Stimulated activated CD4-positive, alpha-beta T cell treated with anti-CD3 and anti-CD28 coated beads, Interleukin-2, amount 100 ng/mL, for 4 hours (primary cell): ENCODE measurements at regions not wholly inside any gene's neighbourhood (a gene's known extent, or its start where the extent isn't known, plus 50 kb on each side); places are given as distances from the start of the nearest gene placed in this dataset.

Experiments used
- DNase-seq: peaks from one replicate; pipeline ENCODE4 v3.0.0-alpha.2; 2020; ENCODE audit warnings: low read depth

GRCh38 chr10:130370721-130371120 is 234.5 kb downstream of the GLRX3 start:
- DNase-seq, result no peak

- DNase-seq, result no peak
These were observed 235.0 kb downstream of the GLRX3 start for GRCh38 chr10:130371156-130371555.

- no peak for DNase-seq
These were observed 235.5 kb downstream of the GLRX3 start for GRCh38 chr10:130371666-130372065.

GRCh38 chr10:130372222-130372621 is 236.0 kb downstream of the GLRX3 start:
- no peak for DNase-seq

GRCh38 chr10:130372866-130373265 is 236.7 kb downstream of the GLRX3 start:
- no peak for DNase-seq

- no peak for DNase-seq
These were observed 241.9 kb downstream of the GLRX3 start for GRCh38 chr10:130377986-130378540.

- DNase-seq, result no peak
These were observed 242.6 kb downstream of the GLRX3 start for GRCh38 chr10:130378556-130379400.

- no peak for DNase-seq
These were observed 243.9 kb downstream of the GLRX3 start for GRCh38 chr10:130380056-130380455.

- DNase-seq, result no peak
These were observed 245.8 kb downstream of the GLRX3 start for GRCh38 chr10:130382031-130382430.

- no peak for DNase-seq
These were observed 251.9 kb downstream of the GLRX3 start for GRCh38 chr10:130387936-130388580.

- no peak for DNase-seq
These were observed 252.6 kb downstream of the GLRX3 start for GRCh38 chr10:130388746-130389145.

GRCh38 chr10:130389906-130390305 is 253.7 kb downstream of the GLRX3 start:
- DNase-seq, result no peak

- no peak for DNase-seq
These were observed 255.8 kb downstream of the GLRX3 start for GRCh38 chr10:130392031-130392430.

- DNase-seq, result no peak
These were observed 257.2 kb downstream of the GLRX3 start for GRCh38 chr10:130393342-130393741.

- DNase-seq, result no peak
These were observed 258.6 kb downstream of the GLRX3 start for GRCh38 chr10:130394832-130395231.

- DNase-seq, result no peak
These were observed 259.2 kb downstream of the GLRX3 start for GRCh38 chr10:130395248-130395936.

GRCh38 chr10:130396044-130396443 is 259.9 kb downstream of the GLRX3 start:
- DNase-seq, result no peak

- DNase-seq, result no peak
These were observed 262.2 kb downstream of the GLRX3 start for GRCh38 chr10:130398090-130398994.

- DNase-seq, result no peak
These were observed 263.3 kb downstream of the GLRX3 start for GRCh38 chr10:130399425-130399950.

GRCh38 chr10:130400890-130401289 is 264.7 kb downstream of the GLRX3 start:
- no peak for DNase-seq
